DND-41 (cell line): ENCODE measurements at regions not wholly inside any gene's neighbourhood (a gene's known extent, or its start where the extent isn't known, plus 50 kb on each side); places are given as distances from the start of the nearest gene placed in this dataset.

ENCODE experiments used
- ATAC-seq: fragments of 200-7000 bp; cut with Tn5 transposase; 3 replicates; pipeline ENCODE4 v1.9.1; 2021; ENCODE audit warnings: low read depth; ENCODE audit not compliant: insufficient read depth
- DNase-seq: peaks from one replicate; pipeline ENCODE4 v3.0.0-alpha.2; 2020
- H2AFZ ChIP-seq: 2 replicates; pipeline ENCODE4 v1.6.0; 2012; ENCODE audit warnings: low read depth, low read length
- H3K27ac ChIP-seq: 2 replicates; pipeline ENCODE4 v1.5.1; 2012; ENCODE audit warnings: low read length, inconsistent platforms
- H3K27me3 ChIP-seq: fragments of 200-600 bp; sonication (generic); 2 replicates; pipeline ENCODE4 v1.6.0; 2012; ENCODE audit warnings: low read length, mild to moderate bottlenecking, inconsistent platforms; ENCODE audit not compliant: insufficient read depth, poor library complexity
- H3K36me3 ChIP-seq: 2 replicates; pipeline ENCODE4 v1.5.1; 2012; ENCODE audit warnings: low read length, inconsistent platforms; ENCODE audit not compliant: insufficient read depth
- H3K4me1 ChIP-seq: 2 replicates; pipeline ENCODE4 v1.5.1; 2012; ENCODE audit warnings: mild to moderate bottlenecking, low read length; ENCODE audit not compliant: insufficient read depth
- H3K4me2 ChIP-seq: 2 replicates; pipeline ENCODE4 v1.6.0; 2012; ENCODE audit warnings: mild to moderate bottlenecking, moderate library complexity, low read length, inconsistent platforms; ENCODE audit not compliant: insufficient read depth
- H3K4me3 ChIP-seq, 2 experiments: fragments of 200-600 bp in 1 of 2; shearing (Covaris generic) in 1 of 2; 2 replicates each; pipeline ENCODE4 v1.5.1; 2012 to 2016; ENCODE audit warnings: inconsistent platforms in 2 of 2, low read length in 2 of 2, mild to moderate bottlenecking in 2 of 2, low read depth in 1 of 2, moderate library complexity in 1 of 2
- H3K79me2 ChIP-seq: 2 replicates; pipeline ENCODE4 v1.6.0; 2012; ENCODE audit warnings: low read length, inconsistent platforms; ENCODE audit not compliant: insufficient read depth
- H3K9ac ChIP-seq: 2 replicates; pipeline ENCODE4 v1.6.0; 2012; ENCODE audit warnings: low read depth, mild to moderate bottlenecking, inconsistent platforms, low read length, moderate library complexity
- H3K9me3 ChIP-seq: 2 replicates; pipeline ENCODE4 v1.5.1; 2012; ENCODE audit warnings: low read length, moderate library complexity, mild to moderate bottlenecking, inconsistent platforms; ENCODE audit not compliant: insufficient read depth, severe bottlenecking
- H4K20me1 ChIP-seq: 2 replicates; pipeline ENCODE4 v1.6.0; 2012; ENCODE audit warnings: low read length; ENCODE audit not compliant: insufficient read depth
- CTCF ChIP-seq: IDR thresholded peaks from 2 replicates; pipeline ENCODE4 v1.5.1; 2012; ENCODE audit warnings: borderline replicate concordance, low read length, moderate library complexity, mild to moderate bottlenecking; ENCODE audit not compliant: poor library complexity, severe bottlenecking; ENCODE audit errors: extremely low read depth
- EZH2 ChIP-seq: IDR thresholded peaks from 3 replicates; pipeline ENCODE4 v1.6.1; 2012; ENCODE audit warnings: borderline replicate concordance, low read depth, mild to moderate bottlenecking, moderate library complexity, low read length, inconsistent platforms; ENCODE audit not compliant: severe bottlenecking

DNA sequence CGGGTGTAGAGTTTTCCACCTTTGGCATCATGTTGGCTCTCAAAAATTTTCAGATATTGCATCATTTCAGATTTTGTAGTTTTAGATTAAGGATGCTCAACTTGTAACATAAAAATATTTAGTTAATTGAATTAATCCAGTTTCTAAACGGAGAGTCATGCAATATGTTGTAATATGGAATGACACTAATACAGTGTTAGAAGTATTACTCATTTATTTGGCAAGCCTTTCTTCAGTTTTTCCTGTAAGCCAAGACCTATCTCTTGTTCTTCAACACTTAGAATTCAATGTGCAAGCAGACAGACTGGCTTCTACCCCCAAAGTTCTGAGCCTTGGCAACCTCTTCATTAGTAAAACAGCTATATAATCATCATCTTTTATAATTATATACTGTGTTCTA lies 985.0 kb upstream of the GOT2 start:
- Histone ChIP-seq H2AFZ (no peak overlapping the region), H3K4me3 (no peak overlapping the region), H3K79me2 (no peaks in the 10 kb centered on the region), H3K36me3 (no peaks in the 10 kb centered on the region), H4K20me1 (no peaks in the 10 kb centered on the region), H3K9ac (no peak overlapping the region), H3K4me1 (no peaks in the 10 kb centered on the region), H3K27me3 (no peaks in the 10 kb centered on the region), H3K9me3 (no peaks in the 10 kb centered on the region), H3K27ac (no peak overlapping the region), H3K4me2 (no peak overlapping the region)
- DNase-seq (no peak), ATAC-seq (no peak)
- TF ChIP-seq EZH2, result no peak
- TF ChIP-seq CTCF, result no peak

- ATAC-seq, result no peak
- Histone ChIP-seq H3K79me2 (no peaks in the 10 kb centered on the region), H3K9me3 (no peaks in the 10 kb centered on the region), H3K4me3 (no peak overlapping the region), H3K27ac (no peak overlapping the region), H3K36me3 (no peaks in the 10 kb centered on the region), H3K4me2 (no peak overlapping the region), H4K20me1 (no peaks in the 10 kb centered on the region), H2AFZ (no peak overlapping the region), H3K4me1 (no peaks in the 10 kb centered on the region), H3K9ac (no peak overlapping the region), H3K27me3 (no peaks in the 10 kb centered on the region)
- TF ChIP-seq EZH2 (no peak), CTCF (no peak)
- DNase-seq, result no peak
Measured at GRCh38 chr16:59707436-59708226, 973.5 kb upstream of the GOT2 start.

DNA sequence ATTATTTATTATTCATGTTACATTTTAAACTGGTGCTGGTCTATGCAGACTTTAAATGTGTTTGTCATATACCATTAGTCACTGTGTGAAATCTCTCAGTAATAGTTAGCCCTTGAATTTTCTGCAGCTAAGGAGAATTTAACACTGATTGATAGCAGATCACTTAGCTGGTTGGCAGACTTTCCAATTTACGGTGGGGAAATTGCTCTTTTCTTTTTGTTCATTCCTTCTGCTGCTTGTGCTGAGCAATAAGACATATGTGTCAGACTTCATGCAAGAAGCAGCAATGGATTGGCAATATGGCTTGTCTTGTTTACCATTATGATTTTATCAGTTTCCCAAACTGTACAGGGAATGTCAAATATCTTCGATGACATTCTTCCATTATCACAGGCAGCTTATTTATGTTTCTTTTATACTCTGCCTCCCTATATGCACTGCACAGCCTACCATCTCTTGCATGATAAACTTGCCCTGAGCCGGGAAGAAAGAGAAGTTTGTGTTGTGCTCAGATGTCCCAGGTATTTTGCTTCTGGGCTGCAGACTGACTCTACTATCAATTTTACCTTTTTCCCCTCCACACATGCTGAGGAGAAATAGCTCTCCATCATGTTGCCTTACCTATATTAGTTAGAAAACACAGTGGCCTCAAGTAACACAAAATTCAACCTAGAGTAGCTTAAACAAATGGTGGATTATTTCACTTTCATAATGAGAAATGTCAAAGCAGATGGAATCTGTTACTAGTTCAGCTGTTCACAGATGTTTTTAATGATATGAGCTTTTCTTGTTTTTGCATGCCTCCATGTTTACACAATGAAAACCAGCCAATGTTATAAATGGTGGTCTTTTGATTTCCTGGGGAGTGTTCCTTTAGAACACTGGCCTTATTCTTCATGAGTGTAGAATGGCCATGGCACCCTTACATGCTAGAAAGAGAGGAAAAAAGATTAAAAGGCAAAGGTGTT lies 968.1 kb upstream of the GOT2 start:
- TF ChIP-seq EZH2 (no peak), CTCF (no peak)
- Histone ChIP-seq H3K9me3 (no peaks in the 10 kb centered on the region), H3K4me1 (no peaks in the 10 kb centered on the region), H3K4me3 (no peak overlapping the region), H3K4me2 (no peak overlapping the region), H3K9ac (no peak overlapping the region), H3K79me2 (no peaks in the 10 kb centered on the region), H3K27me3 (no peaks in the 10 kb centered on the region), H3K36me3 (no peaks in the 10 kb centered on the region), H2AFZ (no peak overlapping the region), H4K20me1 (no peaks in the 10 kb centered on the region), H3K27ac (no peak overlapping the region)
- no peak for ATAC-seq
- DNase-seq, result no peak
